Kidney (tissue), 13 donors: ENCODE measurements at regions not wholly inside any gene's neighbourhood (a gene's known extent, or its start where the extent isn't known, plus 50 kb on each side); places are given as distances from the start of the nearest gene placed in this dataset.

ENCODE experiments used
- DNase-seq, 5 donors: peaks; one replicate each; pipeline ENCODE4 v3.0.0-alpha.2; 2013 to 2020
- FAIRE-seq: peaks from 2 replicates; lab custom pipeline; 2012; peaks lifted over from hg19 to GRCh38; lab: Jason Lieb, UNC
- H3K27ac ChIP-seq, 2 donors: one replicate each; pipeline ENCODE4 v1.7.0; 2013; ENCODE audit warnings: low read depth in 2 of 2, low read length in 2 of 2, inconsistent platforms in 1 of 2
- H3K27me3 ChIP-seq: one replicate; pipeline ENCODE4 v1.7.1; 2013; ENCODE audit warnings: low read length, inconsistent platforms; ENCODE audit not compliant: control insufficient read depth, insufficient read depth
- H3K36me3 ChIP-seq, 3 donors: one replicate each; pipeline versions ENCODE4 v1.7.0 to v1.7.1; 2013; ENCODE audit warnings: low read length in 3 of 3, control low read depth in 1 of 3, inconsistent platforms in 1 of 3; ENCODE audit not compliant: insufficient read depth in 3 of 3, control insufficient read depth in 2 of 3
- H3K4me1 ChIP-seq, 3 donors: one replicate each; pipeline versions ENCODE4 v1.7.0 to v1.7.1; 2013; ENCODE audit warnings: low read length in 3 of 3, inconsistent platforms in 1 of 3, low read depth in 1 of 3; ENCODE audit not compliant: control insufficient read depth in 2 of 3, insufficient read depth in 2 of 3
- H3K4me3 ChIP-seq, 3 donors: one replicate each; pipeline versions ENCODE4 v1.7.0 to v1.8.1; 2013; ENCODE audit warnings: low read length in 3 of 3, control low read depth in 1 of 3, inconsistent platforms in 1 of 3
- H3K9ac ChIP-seq, 3 donors: one replicate each; pipeline versions ENCODE4 v1.7.0 to v1.7.1; 2013; ENCODE audit warnings: low read length in 3 of 3, control low read depth in 1 of 3, inconsistent platforms in 1 of 3
- H3K9me3 ChIP-seq, 3 donors: one replicate each; pipeline versions ENCODE4 v1.7.0 to v1.7.1; 2013; ENCODE audit warnings: low read length in 3 of 3, control low read depth in 1 of 3, inconsistent platforms in 1 of 3; ENCODE audit not compliant: control insufficient read depth in 2 of 3, insufficient read depth in 1 of 3
- intact Hi-C: fragments of 100-400 bp; cut with DNase I; formaldehyde crosslinking; loops from one replicate; pipeline ENCODE4 v1.11.1; 2022
- TF ChIP-seq, protein P1 (sequence below): IDR thresholded peaks from 3 replicates; pipeline ENCODE4 v1.5.1; 2012; ENCODE audit warnings: mild to moderate bottlenecking, moderate library complexity, borderline replicate concordance; ENCODE audit not compliant: insufficient read depth; ENCODE audit errors: extremely low read depth
- donor health status: control.
- donor health status: control.
- donor health status: control.
- donor health status: control.
- donor health status: control.
- donor health status: DM: yes; HTN: yes; CAD: no.
- donor health status: Normal renal cell carcinoma (clear cell type).

DNA sequence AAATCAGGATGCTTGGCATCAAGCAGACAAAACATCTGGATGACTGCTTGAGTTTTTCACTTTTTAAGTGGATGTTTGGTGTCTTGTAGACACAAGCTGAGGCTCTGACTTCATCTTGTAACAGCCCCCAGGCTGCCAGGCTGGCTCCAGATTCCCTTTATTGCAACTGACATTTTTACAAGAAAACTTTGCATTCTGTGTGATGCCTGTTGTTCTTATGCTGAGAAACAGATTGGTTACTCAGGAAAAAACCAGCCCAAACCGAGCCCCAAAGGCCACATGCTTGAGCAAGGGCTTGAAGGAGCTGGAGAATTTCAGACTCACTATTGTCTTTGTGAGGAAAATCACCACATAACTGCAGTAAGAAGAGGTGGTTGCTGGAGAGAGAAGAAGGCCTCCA lies 98.4 kb upstream of the PREP start:
- Histone ChIP-seq H3K9me3 (no peaks in the 10 kb centered on the region), H3K27me3 (no peaks in the 10 kb centered on the region), H3K27ac (no peak overlapping the region), H3K4me1 (no peaks in the 10 kb centered on the region), H3K36me3 (no peaks in the 10 kb centered on the region), H3K9ac (no peak overlapping the region), H3K4me3 (no peak overlapping the region)
- TF ChIP-seq, protein P1, sequence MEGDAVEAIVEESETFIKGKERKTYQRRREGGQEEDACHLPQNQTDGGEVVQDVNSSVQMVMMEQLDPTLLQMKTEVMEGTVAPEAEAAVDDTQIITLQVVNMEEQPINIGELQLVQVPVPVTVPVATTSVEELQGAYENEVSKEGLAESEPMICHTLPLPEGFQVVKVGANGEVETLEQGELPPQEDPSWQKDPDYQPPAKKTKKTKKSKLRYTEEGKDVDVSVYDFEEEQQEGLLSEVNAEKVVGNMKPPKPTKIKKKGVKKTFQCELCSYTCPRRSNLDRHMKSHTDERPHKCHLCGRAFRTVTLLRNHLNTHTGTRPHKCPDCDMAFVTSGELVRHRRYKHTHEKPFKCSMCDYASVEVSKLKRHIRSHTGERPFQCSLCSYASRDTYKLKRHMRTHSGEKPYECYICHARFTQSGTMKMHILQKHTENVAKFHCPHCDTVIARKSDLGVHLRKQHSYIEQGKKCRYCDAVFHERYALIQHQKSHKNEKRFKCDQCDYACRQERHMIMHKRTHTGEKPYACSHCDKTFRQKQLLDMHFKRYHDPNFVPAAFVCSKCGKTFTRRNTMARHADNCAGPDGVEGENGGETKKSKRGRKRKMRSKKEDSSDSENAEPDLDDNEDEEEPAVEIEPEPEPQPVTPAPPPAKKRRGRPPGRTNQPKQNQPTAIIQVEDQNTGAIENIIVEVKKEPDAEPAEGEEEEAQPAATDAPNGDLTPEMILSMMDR = no peak
- DNase-seq = no peak
- FAIRE-seq = no peak
- intact Hi-C loops = no loop called here

DNA sequence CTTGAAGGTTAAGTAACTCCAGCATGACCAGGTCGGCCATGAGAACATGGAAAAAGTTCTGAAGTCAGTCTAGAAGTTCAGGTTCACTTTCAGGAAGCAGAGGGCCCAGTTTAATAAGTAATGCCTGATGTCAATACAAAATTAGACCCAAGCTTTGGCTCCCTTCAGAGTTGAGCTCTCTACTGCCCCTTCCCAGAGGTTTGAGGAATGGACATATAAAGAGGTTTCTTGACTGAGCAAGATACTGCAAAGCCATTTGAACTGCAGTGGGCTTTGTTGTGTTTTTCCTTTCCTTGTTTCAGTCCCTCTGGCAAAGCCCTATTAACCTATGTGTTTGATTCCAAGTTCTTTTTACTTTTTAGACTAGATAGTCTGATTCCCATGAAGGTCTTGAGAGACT lies 97.8 kb upstream of the PREP start:
- Histone ChIP-seq H3K27me3 (no peaks in the 10 kb centered on the region), H3K9ac (no peak overlapping the region), H3K4me3 (no peak overlapping the region), H3K36me3 (no peaks in the 10 kb centered on the region), H3K27ac (no peak overlapping the region), H3K4me1 (no peaks in the 10 kb centered on the region), H3K9me3 (no peaks in the 10 kb centered on the region)
- intact Hi-C loops = no loop called here
- FAIRE-seq (no peak), DNase-seq (no peak)
- TF ChIP-seq, protein P1 = no peak

DNA sequence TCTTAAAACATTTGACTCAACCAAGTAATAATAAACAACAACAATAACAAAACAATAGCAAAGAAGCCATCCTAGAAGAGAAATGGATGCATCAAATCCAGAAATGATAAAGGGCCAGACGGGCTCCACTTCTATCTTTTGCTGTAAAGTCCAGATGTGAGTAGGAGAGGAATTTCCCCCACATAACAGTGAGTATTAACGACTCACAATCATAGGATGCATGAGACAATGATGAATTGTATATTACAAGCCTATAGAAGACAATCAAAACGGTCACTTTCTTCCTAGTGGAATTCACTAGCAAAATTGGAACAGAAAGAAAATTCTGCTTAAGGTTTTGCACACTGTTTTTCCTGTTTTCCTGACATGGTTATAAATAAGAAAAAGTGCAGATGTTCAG lies 97.0 kb upstream of the PREP start:
- H3K9me3 ChIP-seq = no peaks in the 10 kb centered on the region
- TF ChIP-seq, protein P1 = no peak
- intact Hi-C loops = no loop called here
- H3K27me3 ChIP-seq = no peaks in the 10 kb centered on the region
- no peak for FAIRE-seq
- no peak overlapping the region for H3K27ac ChIP-seq
- DNase-seq = no peak
- H3K4me3 ChIP-seq = no peak overlapping the region
- no peaks in the 10 kb centered on the region for H3K36me3 ChIP-seq
- no peaks in the 10 kb centered on the region for H3K4me1 ChIP-seq
- no peak overlapping the region for H3K9ac ChIP-seq
